ENCODE measurements at regions not wholly inside any gene's neighbourhood (a gene's known extent, or its start where the extent isn't known, plus 50 kb on each side); places are given as distances from the start of the nearest gene placed in this dataset.

DNA sequence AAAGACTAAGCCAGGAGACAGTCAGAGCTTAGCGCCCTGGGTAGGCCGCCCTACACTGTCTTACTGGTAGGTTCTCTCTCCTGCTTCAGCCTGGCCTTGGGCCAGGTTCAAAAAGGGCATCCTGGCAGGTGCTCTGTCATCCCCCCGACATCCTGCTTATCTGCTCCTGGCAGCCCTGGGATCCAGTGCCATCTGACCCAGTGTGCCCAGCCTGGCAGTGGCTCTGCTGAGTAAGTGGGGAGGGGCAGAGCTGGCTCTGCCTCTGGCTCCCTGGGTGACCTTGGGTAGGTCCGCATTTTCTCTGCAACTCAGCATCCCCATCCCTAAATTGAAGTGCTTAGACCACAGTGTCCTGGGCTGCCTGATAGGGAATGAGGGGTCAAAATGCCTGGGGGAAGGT, 549.9 kb downstream of the PTPRU start:
- TF ChIP-seq, protein P1, sequence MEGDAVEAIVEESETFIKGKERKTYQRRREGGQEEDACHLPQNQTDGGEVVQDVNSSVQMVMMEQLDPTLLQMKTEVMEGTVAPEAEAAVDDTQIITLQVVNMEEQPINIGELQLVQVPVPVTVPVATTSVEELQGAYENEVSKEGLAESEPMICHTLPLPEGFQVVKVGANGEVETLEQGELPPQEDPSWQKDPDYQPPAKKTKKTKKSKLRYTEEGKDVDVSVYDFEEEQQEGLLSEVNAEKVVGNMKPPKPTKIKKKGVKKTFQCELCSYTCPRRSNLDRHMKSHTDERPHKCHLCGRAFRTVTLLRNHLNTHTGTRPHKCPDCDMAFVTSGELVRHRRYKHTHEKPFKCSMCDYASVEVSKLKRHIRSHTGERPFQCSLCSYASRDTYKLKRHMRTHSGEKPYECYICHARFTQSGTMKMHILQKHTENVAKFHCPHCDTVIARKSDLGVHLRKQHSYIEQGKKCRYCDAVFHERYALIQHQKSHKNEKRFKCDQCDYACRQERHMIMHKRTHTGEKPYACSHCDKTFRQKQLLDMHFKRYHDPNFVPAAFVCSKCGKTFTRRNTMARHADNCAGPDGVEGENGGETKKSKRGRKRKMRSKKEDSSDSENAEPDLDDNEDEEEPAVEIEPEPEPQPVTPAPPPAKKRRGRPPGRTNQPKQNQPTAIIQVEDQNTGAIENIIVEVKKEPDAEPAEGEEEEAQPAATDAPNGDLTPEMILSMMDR (IDR thresholded peaks at IDR 0.05) = no peak
- TF ChIP-seq POLR2A (IDR thresholded peaks at IDR 0.05) = no peak
- TF ChIP-seq EP300 (IDR thresholded peaks at IDR 0.05) = no peak
